ENCODE measurements at regions not wholly inside any gene's neighbourhood (a gene's known extent, or its start where the extent isn't known, plus 50 kb on each side); places are given as distances from the start of the nearest gene placed in this dataset.

DNA sequence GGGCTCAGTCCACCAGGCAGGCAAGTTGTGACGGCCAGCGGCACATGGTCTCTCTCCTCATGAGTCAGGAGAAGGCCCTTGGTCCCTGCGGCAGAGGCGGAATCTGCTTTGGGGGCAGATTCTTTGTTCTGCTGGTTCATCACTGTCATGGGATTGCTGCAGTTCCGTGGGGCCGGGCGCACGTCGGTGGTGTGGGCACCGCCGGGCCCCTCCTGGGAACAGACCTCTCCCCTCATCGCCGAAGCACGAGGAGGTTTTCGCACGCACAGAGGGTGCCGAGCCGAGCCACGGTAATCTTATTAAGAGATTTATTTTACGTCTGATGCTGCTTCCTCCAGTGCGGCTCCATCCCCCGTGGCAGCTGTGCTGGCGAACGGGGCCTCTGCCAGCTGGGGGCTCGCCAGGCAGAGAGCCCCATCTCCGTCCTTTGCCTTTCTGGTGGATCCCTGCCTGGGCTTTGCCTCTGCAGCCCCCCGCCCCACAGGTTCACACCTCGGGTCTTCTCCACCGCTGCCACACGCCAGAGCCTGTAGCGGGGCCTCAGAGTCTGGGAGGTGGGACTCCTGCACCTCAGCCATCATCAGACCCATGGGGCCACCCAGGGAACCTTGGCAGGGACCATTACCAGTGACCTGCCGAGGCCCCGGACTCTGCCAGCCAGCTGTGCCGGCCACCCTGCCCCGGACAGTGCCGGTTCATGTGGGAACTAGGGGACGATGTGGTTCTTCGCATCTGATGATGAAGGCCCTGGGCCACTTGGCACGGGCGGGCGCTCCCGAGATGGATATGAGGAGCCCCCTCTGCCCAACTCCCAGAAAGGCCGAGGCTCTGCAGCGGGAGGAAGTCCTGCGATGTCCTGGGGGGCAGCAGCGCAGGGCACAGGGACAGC is 86.7 kb upstream of the NKX1-1 start:
- no peak for DNase-seq

DNA sequence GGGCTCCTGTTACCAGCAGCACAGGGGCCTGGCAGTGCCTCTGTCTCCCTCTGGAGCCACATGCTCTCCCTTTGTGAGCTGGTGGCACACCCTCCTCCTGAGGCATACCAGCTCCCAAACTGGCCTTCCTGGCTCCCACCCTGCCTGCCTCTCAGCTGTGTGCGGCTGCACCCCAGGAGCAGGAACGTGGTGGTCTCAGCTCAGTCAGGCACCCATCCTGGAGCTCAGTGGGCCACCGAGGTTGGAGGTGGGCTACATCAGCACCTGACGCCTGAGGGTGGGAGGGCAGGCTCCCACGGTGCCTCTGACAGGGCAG is 85.9 kb upstream of the NKX1-1 start:
- DNase-seq: no peak

DNA sequence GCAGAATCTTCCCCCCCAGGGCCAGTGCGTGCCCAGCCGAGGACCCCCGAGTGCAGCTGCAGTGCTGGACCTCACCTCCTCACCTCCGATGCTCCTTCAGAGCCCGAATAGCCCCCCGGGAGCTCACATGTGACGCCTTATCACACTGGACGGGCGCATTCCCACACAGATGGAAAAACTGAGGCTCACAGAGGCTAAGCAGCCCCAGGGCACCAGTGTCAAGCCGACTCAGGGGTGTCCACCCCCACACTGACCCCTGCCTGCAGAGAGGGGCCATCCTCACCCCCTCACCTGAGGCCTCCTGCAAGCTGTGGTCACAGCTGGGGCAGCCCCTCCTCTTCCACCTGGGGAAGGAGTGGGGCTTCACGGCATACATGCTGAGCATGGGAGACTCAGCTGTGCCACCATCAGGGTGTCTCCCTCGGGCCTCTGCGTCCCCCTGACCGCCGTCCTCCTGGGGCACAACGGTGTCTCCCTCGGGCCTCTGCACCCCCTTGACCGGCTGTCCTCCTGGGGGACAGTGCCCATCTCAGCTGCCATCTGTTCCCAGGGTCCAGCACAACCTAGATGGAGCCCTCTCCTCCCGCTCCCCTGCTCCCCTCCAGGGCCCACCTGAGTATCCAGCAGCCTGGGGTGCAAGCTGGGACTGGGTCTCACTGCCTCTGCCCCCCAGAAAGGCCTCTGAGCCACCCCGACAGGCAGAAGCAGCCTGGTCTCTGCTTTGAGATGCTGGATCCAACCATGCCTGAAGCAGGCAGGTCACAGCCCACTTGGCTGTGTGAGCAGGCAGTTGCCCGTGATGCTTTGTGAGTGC is 85.3 kb upstream of the NKX1-1 start:
- no peak for DNase-seq

DNA sequence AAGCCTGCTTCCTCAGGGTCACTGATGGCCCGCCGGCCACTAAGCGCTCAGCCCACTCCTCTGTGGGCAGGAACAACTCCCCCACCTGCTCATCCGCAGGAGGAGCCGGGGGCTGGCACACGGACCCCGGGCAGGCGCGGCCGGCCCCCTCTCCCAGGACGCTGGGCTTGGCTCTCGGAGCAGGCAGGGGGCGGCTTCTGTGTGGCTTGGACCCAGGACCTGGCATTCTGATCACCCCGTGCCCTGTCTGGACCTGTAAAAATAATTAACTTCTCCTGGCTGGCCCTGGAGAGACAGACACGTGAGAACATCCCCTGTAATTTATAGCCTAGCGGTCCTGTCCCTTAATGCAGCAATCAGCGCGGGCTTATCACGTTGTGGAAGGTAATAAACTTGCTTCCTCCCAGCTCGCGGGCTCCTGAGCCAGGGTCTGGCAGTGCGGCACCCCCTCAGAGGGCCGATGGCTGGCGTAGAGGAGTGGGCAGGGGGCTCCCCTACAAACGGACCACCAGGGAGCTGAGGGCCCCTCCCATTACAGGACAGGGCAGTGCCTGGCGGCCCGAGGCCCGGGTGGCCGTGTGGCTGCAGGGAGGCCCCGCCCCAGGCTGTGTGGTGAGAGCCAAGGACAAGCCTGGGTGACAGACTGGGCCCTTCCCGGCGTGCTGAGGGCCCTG is 84.5 kb upstream of the NKX1-1 start:
- DNase-seq: no peak

DNA sequence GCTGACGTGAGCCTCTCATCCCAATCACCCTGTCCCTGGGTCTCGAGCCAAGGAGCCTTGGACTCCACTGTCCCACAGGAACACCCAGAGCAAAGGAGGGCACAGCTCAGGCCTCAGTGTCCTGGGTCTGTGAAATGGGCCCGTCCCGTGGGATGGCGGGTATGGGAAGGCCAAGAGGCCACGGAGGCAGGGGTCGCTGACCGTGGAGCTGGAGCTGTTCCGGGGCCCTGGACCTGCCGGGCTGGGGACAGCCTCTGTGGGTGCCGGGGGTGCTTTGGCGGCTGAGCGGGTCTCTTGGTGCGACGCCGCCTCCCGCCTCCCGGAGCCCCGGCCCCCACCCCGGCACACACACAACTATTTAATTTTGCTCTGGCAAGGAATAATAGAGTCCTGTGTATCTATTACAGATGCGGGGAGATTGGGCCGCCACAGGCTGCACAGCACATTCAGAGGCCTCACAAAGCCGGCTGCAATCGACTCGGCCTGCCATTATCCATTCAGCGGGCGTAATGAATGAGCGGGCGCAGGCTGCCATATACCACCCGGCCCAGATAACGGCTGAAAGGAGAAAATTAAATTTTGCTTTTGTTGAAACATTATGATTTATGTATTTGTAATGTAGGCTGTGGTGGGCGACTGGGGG is 83.9 kb upstream of the NKX1-1 start:
- no peak for DNase-seq

DNA sequence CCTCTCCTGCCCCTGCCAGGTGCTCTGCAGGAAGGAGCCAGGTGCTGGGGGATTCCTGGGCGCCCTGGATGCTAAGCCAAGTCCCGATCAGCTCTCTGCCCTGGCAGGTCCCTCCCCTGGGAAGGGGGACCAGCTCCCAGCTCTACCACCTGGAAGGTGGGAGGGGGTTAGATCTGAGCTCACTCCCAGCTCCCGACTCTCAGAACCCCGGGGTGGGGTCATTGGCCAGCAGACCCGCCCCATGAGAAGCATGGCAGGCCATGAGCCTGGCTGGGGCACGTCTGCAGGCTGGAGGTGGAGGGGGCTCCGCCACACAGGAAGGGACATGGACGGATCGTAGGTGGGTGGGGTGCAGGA is 83.4 kb upstream of the NKX1-1 start:
- DNase-seq: no peak

DNA sequence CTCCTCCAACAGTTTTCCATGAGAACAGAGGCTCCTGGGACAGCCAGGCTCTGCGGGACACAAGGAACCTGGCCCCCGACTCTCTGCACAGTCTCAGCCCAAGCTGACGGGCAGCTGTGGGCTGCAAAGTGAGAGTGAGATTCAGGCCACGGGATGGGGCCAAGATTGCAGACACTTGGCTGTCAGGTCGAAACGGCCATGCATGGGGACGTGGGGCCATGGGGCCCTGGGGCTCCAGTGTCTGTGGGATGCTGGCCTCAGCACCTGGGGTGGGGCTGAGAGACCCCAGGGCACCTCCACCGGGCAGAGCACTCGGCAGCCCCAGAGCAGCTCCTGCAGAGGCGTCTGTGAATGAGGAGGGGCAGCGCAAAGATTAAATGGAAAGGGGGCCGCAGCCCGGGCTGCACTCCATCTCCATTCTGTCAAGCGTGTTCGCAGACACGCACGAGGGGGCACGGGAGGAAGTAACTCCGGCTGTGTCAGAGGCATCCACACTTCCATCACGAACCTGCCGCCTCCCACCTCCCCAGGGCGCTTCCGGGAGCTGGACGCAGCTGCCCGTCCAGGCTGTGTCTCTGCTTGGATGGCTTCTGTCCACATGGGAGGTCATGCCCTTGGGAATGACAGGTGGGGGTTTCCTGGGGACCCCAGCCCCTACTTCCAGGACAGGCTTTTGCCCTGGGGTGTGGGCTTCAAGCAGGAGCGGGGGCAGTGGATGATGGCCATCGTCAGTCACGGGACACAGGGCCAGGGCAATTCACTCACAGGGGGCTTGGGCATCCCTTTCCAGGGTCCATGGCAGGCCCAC is 82.8 kb upstream of the NKX1-1 start:
- no peak for DNase-seq

DNA sequence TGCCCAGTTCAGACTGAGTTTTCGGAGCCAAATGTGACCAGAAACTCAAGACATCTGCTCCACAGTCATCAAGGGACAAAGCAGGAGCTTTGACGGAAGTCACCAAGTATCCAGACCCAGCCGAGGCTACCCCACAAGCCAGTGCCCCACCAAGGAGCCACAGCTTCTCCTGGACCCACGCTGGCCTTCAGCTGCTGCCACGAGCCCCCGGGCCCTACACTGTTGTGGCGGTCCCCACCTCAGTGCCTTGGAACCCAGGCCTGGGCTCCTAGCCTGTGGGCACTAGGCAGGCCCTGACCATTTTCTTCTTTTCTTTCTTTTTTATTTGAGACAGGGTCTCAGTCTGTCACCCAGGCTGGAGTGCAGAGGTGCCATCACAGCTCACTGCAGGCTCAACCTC is 82.1 kb upstream of the NKX1-1 start:
- DNase-seq: no peak

DNA sequence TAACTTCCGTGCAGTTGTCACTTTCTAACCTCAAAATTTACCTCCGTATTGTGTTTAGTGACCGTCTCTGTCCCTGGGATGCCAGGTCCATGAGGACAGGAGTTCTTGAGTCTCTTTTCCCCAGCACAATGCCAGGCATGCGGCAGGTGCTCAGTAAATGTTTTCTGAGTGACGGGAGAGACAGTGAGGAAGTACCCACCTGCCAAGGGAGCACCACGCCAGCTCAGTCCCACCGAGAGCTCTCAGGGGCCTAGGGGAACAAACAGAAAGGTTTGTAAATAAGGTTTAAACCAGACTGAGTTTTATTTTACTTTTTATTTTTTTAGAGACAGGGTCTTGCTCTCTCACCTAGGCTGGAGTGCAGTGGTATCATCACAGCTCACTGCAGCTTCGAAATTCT is 81.5 kb upstream of the NKX1-1 start:
- DNase-seq: no peak

DNA sequence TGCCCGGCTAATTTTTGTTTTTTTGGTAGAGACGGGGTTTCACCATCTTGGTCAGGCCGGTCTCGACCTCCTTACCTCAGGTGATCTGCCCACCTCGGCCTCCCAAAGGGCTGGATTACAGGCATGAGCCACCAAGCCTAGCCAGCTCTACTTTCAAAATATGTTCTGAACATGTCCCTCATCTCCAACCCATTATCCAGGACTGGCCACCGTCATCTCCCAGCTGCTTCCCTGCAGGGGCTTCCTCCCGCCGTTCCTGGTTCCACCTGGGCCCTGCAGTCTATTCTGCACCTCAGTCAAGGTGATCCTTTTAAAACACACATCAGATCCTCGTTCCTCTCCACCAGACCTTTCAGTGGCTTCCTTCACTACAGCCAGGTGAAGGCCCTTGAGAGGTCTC is 80.9 kb upstream of the NKX1-1 start:
- DNase-seq: no peak

DNA sequence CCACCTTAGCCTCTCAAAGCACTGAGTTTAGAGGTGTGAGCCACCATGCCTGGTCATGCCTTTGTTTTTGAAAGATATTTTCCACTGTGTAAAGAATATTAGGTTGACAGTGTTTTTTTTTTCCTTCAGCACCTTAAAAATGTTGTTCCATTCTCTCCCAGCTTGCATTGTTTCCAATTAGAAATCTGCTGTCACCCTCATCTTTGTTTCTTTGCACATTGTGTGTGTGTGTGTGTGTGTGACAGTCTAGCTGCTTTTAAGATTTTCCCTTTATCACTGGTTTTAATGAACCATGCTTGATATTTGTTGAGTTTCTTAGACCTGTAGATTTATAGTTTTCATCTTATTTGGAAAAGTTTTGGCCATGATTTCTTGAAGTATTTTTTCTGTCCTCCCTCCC is 79.0 kb upstream of the NKX1-1 start:
- no peak for DNase-seq

DNA sequence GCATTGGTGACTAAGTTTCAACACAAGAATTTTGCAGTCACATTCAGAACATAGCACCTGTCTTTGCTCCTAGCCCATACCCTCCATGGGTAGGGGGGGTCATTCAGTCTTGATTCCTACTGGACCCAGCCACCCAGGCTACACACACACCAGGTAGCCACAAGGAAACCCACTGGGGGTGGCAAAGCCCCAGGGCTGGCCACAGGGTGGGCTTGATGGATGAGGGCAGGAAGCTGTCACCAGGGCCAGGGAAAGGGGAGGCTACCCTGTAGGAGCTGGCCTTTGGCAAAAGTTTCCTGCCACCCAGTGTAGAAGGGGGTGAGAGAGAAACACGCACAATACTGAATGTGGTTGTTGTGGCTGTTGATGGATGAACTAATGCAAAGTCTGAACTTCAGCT is 74.5 kb upstream of the NKX1-1 start:
- no peak for DNase-seq

DNA sequence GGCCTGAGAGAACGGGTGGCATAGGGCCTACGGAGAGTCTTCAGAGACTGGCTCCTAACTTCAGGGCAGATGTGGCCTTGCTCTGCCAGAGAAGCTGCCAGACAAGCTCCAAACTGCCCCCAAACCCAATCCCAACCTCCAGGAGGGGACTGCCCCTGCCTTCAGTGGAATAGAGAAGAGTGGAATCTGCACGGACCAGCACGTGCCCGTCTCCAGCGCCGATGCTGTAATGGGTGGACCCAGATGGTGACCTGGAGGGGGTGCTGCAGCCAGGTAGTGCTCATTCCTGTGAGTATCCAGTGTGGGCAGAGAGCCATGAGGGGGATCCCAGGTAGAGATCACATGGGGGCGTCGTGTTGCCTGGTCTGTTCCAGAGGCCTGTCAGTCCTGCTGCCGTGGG is 73.2 kb upstream of the NKX1-1 start:
- DNase-seq: no peak

DNA sequence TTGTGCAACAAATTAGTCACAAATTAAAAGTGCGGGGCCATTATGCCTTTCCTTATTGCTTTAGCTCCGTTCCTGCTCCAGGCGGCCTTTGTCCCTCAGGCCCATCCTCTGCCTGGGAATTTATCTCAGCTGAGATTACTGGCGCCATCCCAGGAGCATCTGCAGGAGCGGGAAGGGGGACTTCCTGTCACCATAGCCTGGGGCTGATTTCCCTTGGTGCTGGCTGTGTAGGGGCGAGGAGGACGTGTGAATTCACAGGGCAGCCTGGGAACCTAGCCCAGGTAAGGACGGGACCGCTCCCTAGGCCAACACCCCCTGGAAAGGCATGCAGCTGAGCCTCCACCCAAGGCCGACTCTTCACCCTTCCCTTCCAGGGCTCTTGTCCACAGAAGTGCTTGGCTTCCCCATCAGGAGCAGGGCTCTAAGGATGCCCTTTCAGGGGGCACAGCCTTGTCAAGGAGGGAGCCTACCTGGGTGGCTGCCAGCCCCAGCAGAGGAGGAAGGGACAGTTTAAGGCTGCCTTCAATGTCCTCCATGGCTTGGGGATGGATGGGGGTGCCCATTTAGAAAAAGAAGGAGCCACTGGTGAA is 72.6 kb upstream of the NKX1-1 start:
- no peak for DNase-seq

DNA sequence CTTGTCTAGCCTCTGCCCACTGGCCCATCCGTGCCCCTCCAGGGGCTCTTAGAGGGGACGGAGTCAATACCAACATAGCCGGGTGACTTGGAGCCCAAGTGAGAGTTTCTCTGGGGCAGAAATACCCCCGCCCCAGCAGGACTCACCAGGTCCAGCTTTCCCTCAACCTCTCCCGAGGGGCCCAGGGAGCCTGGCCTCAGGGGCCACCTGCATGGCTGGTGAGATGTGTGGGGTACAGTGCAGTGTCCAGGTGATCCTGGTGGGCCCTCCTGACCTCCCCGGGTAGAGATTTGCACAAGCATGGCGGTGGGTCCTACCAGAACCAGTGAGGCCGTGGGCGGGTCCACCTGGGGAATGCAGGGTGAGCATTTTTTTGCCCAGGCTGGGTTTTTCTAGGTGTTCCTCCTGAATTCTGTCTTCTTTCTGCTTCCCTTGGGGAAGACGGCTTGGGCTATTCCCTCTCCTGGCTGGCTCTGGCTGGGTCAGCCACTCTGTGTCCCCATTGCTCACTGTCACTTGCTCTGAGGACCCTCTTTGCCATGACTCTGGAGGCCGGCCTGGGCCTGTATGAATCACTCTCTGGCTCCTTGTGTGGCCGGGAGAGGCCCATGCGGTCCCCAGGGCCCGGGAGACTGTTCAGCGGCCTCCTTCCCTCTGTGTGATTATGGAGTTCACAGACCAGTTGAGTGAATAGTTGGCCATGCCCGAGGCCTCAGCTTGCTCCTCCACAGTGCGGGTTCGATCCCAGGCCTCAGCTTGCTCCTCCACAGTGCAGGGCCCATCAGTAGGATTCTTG is 71.0 kb upstream of the NKX1-1 start:
- DNase-seq: no peak

DNA sequence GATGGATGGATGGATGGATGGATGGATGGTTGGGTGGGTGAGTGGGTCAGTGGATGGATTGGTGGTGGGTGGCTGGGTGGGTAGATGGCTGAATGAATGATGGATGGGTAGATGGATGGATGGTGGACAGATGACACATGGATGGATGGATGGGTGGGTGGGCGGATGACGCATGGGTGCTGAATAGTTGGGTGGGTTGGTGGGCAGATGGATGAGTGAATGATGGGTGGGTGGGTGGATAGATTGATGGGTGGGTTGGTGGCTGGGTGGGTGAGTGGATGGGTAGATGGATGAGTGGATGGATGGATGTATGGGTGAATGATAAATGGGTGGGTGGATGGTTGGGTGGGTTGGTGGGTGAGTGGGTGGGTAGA is 69.9 kb upstream of the NKX1-1 start:
- no peak for DNase-seq

DNA sequence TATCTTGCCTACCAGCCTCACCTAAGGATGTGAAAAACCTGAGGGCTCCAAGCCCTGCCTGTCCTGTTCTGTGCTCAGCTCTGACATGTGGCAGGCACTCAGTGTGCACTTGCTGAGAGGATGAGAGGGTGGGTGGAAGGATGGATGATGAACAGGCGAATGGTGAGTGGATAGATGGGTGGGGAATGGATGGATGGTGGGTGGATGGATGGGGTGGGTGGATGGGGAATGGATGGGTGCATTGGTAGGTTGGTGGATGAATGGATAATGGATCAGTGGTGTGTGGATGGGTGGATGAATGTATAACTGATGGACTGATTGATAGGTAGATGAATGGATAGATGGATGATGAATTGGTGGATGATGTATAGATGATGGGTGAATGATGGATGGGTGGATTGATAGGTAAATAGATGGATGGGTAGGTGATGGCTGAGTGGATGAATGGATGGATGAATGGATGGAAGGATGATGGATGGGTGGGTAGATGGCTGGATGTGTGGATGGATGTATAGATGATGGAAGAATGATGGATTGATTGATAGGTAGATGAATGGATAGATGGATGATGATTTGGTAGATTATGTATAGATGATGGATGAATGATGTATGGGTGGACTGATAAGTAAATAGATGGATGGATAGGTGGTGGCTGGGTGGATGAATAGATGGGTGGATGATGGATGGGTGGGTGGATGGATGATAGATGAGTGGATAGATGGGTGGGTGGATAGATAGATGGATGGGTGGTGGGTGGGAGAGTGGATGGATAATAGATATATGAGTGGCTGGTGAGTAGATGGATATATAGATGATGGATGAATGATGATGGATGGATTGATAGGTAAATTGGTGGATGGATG is 69.3 kb upstream of the NKX1-1 start:
- DNase-seq: no peak

DNA sequence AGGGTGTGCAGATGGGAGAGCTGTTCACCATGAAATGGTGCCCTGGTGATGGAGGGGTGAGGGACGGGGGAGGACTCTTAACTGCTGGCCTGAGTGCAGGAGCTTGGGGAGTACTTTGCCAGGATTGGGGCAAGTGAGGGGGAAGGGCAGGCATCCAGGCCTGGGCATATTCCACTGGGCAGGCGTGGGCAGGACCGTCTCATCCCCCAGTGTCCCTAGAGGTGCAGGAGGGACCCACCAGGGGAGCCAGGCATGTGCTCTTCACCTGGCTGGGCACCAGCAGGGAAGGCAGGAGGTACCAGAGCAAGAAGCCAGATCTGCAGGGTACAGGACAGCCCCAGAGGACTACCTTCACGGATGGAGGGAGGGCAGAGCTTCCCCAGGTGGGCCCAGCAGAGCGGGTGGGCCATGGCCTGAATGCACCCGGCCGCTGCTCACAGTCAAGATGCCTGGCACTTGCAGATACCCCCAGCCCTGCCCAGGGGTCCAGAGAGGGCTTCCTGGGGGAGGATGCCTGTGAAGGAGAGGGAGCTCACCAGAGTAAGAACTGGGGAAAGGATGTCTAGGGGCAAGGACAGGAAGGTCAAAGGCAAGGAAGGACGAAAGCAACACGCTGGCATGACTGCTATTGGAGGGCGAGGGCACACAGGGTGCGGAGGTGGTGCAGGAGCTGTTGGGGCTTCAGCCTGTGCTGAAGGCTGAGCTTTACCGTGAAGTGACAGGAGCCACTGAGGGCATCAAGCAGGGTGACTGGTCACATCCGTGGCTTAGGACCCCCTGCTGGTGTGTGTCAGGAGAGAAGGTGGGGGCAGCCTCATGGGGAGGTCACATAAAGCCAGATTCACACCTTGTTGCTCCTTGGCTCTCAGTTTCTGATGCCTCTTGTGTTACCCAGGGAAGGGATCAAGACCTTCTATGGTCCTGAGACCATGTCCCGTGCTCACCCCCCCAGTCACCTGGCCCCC is 68.2 kb upstream of the NKX1-1 start:
- no peak for DNase-seq

DNA sequence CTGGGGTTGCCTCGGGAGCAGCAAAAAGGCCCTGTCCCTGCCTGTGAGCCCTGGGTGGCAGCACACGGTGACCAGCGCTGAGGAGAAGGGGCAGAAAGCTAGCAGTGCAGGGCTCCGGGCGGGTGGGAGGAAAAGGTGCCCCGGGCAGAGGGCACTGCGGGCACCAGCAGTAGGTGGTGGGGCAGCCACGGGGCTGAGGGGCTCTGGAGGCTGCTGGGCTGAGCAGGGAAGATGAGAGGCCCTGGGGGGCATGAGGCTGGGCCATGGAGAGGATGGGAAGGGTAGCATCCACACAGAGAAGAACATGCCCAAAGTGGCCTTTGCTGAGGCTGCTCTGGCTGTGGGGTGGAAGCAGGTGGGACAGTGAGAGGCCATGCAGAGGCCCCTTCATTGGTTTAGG is 67.5 kb upstream of the NKX1-1 start:
- no peak for DNase-seq
